Peyer's patch (tissue), 4 donors: ENCODE measurements at regions not wholly inside any gene's neighbourhood (a gene's known extent, or its start where the extent isn't known, plus 50 kb on each side); places are given as distances from the start of the nearest gene placed in this dataset.

Experiments used
- POLR2A ChIP-seq, 2 donors: fragments of 450-650 bp; IDR thresholded peaks; one replicate each; pipeline ENCODE4 v1.5.1; 2017; ENCODE audit warnings: antibody characterized with exemption in 2 of 2, mild to moderate bottlenecking in 2 of 2, moderate library complexity in 2 of 2
- TF ChIP-seq, protein P1 (sequence below), 6 experiments: fragments of 450-650 bp in 4 of 6; fragments of 200-600 bp in 2 of 6; sonication (generic) in 1 of 6; IDR thresholded peaks; one replicate each; pipeline ENCODE4 v1.5.1; 2017 to 2019; ENCODE audit warnings: antibody characterized with exemption in 6 of 6, mild to moderate bottlenecking in 3 of 6, moderate library complexity in 1 of 6

DNA sequence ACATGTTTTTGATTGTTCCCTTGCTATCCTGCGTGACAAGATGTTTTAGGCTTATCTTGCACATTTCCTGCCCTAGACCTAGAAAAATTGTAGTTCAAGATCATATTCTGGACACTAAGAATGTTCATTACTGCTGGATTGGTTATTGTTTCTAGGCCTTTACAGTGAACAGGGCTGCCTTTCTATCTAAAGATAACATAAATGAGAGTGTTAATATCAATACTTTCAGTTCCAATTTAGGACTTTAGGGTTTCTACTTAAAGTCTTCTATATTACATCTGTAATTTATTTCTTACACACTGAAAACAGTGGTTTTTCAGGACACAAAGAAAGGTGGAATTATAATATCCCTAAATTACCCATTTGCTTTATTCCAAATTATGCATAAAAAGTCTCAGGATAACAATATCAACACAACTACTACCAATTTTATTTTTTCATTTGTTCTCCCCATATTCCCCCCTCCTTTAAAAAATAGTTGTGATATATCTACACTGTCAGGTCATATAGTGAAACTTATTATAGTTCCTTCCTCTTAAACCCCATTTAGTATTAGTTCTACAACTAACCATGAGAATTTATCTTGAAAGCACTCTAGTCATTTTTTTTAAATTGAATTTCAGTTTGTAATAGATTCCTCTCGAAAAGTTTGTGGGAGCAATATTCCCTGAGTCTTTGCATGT, 293.9 kb upstream of the RIOK2 start:
- TF ChIP-seq, protein P1, sequence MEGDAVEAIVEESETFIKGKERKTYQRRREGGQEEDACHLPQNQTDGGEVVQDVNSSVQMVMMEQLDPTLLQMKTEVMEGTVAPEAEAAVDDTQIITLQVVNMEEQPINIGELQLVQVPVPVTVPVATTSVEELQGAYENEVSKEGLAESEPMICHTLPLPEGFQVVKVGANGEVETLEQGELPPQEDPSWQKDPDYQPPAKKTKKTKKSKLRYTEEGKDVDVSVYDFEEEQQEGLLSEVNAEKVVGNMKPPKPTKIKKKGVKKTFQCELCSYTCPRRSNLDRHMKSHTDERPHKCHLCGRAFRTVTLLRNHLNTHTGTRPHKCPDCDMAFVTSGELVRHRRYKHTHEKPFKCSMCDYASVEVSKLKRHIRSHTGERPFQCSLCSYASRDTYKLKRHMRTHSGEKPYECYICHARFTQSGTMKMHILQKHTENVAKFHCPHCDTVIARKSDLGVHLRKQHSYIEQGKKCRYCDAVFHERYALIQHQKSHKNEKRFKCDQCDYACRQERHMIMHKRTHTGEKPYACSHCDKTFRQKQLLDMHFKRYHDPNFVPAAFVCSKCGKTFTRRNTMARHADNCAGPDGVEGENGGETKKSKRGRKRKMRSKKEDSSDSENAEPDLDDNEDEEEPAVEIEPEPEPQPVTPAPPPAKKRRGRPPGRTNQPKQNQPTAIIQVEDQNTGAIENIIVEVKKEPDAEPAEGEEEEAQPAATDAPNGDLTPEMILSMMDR (IDR thresholded peaks at IDR 0.05), result no peak
- no peak for TF ChIP-seq POLR2A (IDR thresholded peaks at IDR 0.05)
